LNCAP (cell line): ENCODE measurements at regions not wholly inside any gene's neighbourhood (a gene's known extent, or its start where the extent isn't known, plus 50 kb on each side); places are given as distances from the start of the nearest gene placed in this dataset.

Experiments used
- CTCF ChIP-seq: fragments of 450-650 bp; IDR thresholded peaks from 2 replicates; pipeline ENCODE4 v1.5.1; 2017; ENCODE audit warnings: mild to moderate bottlenecking

GRCh38 chr11:33574331-33574730, 126.3 kb downstream of the C11orf91 start:
- no peak for TF ChIP-seq CTCF

GRCh38 chr11:33569333-33569732, 131.3 kb downstream of the C11orf91 start:
- TF ChIP-seq CTCF = no peak

GRCh38 chr11:33567004-33567403, 133.6 kb downstream of the C11orf91 start:
- no peak for TF ChIP-seq CTCF

- no peak for TF ChIP-seq CTCF
Observed at GRCh38 chr11:33564856-33565453, 135.7 kb downstream of the C11orf91 start.

GRCh38 chr11:33560729-33561128, 139.9 kb downstream of the C11orf91 start:
- TF ChIP-seq CTCF = no peak

GRCh38 chr11:33559567-33559966, 141.1 kb downstream of the C11orf91 start:
- no peak for TF ChIP-seq CTCF

GRCh38 chr11:33558097-33558496, 142.5 kb downstream of the C11orf91 start:
- no peak for TF ChIP-seq CTCF

- no peak for TF ChIP-seq CTCF
Observed at GRCh38 chr11:33557201-33557600, 143.4 kb downstream of the C11orf91 start.
